M059J (cell line): ENCODE measurements at regions not wholly inside any gene's neighbourhood (a gene's known extent, or its start where the extent isn't known, plus 50 kb on each side); places are given as distances from the start of the nearest gene placed in this dataset.
A peak's percentile ranks its signal among the peaks of the same experiment; 100 is the strongest.

Experiments used
- DNase-seq: peaks from one replicate; pipeline ENCODE4 v3.0.0-alpha.2; 2012; ENCODE audit warnings: low read depth

- DNase-seq, result no peak
Observed at GRCh38 chr1:244952280-244952933, 88.1 kb upstream of the HNRNPU start.

GRCh38 chr1:244948416-244948815 lies 84.1 kb upstream of the HNRNPU start:
- DNase-seq, result no peak

- DNase-seq, result no peak
Observed at GRCh38 chr1:244945109-244945671, 80.8 kb upstream of the HNRNPU start.

DNA sequence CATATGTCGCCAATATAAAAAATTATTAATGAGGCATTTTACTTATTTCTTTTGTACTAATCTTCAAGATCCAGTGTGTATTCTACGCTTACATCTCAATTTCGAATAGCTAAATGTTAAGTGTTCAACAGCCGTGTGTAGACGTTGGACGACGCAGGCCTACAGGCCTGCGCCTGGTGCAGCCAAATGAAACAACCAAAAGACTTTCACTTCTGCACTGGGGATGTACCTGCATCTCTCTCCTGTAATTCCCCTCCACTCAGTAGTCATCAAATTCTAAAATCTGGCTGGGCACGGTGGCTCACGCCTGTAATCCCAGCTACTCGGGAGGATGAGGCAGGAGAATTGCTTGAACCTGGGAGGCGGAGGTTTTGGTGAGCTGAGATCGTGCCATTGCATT lies 76.8 kb upstream of the HNRNPU start:
- DNase-seq, result no peak

- DNase-seq, result no peak
Observed at GRCh38 chr1:244937099-244937498, 72.8 kb upstream of the HNRNPU start.

DNA sequence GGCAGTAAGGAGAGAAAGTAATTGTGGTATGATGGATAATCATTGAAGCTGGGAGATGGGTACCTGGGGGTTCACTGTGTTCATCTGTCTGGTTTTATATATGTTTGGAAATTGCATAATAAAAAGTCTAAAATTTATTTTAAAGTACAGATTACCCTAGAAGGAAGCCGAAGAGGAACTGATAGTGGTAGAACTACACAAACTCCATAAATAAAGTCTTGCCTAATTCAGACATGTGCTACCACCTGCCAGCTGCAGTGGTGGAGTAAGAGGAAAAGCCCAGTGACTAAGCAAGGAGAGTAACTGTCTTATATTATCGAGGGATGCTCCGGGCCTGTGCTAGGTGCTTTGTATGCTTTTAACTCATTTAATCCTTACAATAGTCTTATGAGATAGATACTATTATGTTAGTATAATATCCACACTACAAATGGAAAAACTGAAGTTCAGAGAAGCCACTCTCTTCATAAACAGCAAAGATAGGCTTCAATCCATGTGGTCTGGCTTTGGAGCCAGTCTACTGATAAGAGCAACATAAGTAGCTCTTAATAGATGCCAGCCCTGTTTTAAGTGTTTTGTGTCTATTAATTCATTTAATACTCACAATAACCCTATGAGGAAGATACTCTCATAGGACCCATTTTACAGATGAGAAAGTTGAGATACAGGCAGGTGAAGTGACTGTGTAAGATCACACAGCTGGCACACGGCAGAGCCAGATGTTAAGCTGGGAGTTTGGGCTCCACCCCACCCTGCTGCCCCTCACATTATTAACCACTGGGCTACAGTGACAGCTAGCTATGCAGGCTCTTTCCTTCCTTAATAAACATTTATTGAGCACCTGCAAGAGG lies 56.8 kb upstream of the HNRNPU start:
- DNase-seq, result no peak

DNA sequence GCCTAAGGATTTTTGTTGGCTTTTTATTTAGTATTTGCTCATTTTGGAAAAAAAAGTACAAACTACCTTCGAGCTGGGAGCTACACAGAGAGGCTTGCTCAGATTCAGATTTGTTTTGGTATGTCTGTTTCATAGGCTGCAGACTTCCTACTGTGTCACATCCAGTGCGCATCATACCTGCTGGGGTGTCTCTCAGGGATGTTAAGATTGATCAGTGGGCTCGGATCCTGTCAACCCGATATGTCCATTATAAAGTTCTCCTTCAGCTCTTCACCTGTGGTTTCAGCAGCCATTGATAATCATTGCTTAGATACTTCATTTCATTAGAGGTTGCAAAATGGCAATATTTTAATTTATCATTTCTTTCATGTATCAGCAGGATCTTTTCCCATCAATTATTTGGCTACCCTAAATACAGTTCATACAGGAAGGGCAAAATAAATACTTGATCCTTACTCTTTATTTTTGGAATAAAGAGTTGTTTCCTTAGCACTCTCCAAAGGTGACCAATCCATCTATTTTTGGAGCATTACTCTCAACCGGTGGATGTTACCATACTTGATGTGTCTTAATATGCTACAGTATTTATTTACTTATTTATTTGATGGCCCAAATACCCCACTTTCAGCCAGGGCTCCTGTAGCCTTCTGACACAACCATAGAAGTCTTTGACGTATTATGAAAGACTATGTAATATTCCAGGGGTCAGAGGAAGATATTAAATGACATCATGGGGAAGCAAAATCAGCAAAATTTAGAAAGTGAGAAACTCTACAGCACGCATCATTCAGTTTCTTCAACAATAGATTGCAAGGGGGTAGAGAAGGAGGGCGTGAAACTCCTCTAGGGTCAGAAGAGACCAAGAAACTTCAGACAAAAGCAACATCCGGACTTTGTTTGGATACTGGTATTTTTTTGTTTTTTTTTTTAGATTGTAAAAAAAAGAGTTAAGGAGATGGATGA lies 55.3 kb upstream of the HNRNPU start:
- no peak for DNase-seq

GRCh38 chr1:244918421-244919319 lies 54.3 kb upstream of the HNRNPU start:
- peak; percentile 44 for DNase-seq

DNA sequence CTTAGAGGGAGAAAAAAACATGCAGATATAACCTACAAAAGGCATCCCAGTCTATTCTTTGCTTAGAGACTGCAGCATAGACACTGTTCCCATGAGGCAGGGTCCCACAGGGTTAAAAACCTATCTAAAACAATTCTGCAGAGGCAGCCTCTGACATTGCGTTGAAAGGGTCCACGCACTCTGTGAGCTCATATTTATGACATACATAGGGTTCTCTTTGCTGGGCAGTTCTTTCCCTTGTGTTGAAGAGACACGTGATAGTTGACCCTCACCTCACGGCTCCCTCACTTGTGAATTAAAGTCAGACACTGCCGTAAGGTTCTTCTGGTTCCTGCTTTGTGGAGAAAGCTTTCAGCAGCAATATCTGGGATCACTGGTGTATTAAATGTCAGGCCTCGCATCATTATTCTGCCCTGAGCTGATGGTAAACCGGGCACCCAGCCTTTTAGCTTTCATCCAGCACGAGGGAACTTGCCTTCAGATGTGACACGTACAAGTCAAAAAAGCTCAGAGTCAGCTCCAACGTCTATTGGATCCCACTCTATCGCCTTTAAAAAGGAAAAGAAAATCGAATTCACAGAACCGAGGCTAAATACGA lies 52.8 kb upstream of the HNRNPU start:
- no peak for DNase-seq

GRCh38 chr1:244915736-244916135 lies 51.4 kb upstream of the HNRNPU start:
- DNase-seq, result no peak

DNA sequence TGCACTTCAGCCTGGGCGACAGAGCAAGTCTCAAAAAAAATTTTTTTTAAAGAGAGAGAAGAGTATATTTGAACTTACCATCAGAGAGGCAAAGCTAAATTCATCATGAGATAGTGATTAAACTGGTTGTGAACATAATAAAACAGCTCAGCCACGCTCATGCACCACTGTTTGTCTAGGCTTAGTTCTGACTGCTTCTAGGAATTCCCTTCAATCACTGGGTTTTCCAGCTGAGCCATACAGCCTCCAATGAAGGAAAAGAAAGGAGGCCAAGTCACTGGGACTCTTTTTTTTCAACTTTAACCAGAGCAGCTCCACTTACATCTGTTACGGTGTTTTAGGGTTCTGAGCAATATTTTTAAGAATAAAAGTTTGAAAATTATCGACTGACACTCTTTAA lies 50.4 kb upstream of the HNRNPU start:
- no peak for DNase-seq
